ENCODE measurements at regions not wholly inside any gene's neighbourhood (a gene's known extent, or its start where the extent isn't known, plus 50 kb on each side); places are given as distances from the start of the nearest gene placed in this dataset.

DNA sequence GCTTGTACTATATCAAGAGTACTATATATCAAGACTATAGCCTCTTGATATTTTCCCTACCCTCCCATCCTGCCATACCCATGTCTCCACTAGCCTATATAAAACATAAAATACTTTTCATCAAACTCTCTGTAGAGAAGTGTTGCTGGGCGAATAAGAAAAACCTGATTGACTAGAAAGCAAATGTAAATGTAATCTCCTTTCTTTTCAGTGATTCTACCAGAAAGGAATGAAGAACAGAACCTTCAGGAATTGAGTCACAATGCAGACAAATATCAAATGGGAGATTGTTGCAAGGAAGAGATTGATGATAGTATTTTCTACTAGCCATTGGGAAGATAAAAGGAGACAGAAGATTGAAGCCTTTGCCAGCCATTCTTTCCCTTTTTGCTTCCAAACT is 89.2 kb downstream of the KCNRG start:
- DNase-seq (ENCODE audit: low read depth), result no peak

DNA sequence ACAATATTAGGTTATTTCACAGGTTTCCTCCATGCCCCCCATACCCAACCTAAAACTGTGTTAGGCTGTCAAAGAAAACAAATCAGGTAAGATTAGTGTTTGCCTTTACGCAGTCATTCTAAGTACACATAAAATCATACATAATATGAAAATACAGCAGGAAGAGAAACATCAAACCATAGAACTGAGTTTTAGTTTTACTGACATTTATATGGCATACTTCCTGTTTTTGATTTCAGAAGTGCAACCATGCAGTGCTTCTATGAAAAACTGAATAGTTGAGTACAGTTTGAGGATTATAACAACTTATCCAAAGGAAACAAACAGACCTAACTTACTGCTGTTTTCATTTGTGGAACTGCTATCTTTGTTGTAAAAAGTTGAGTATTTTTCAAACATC is 91.3 kb downstream of the KCNRG start:
- DNase-seq (ENCODE audit: low read depth), result no peak

DNA sequence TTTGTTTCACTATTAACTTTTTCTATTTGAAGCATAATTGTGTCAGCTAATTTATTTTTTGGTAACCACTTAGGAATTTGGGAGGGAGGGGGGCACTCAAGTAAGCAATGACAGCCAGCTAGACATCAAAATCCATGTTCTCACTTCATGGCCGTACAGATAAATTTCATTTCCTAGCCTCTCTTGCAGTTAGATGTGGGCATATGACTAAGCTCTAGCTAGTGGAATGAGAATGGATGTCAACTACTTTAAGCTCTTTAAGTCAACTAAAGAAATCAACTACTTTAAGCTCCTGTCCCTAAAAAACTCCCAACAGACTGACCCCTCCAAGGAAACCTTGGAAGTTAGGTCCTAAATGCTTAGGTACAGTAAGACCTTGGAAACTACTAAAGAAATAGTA is 92.0 kb downstream of the KCNRG start:
- no peak for DNase-seq (ENCODE audit: low read depth)

DNA sequence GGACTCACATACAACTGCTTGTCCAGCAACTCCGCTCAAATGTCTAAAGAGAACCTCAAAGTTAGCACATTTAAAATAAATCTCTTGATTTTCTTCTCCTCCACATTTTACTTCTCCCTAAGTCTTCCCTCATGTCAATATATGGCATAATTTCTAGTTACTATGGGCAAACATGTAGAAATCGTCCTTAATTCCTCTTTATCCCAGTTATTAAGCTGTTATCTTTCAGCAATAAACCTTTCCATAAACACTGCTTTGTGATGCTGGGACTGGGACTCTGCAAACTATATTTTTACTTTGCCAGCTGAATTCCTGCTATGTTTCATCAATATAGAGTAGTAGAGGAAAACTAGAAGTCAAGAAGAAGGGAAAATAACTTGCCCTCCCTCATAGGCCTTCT is 99.7 kb downstream of the KCNRG start:
- DNase-seq (ENCODE audit: low read depth), result no peak

DNA sequence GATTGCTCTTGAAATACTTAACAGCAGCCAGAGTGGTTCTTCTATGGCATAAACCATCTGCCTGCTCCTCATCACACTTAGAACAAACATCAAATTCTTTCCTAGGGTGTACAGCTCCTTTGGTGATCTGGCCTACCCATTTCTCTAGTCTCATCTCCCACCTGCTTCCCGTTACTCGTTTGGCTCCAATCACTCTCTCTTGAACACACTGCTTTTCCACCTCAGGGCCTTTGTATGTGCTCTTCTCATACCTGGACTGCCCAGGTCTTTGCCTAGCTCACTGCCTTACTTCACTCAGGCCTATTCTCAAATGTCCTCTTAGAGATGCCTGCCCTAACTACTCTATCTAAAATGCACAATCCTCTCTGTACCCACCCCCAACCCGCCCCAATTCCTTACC is 100.5 kb downstream of the KCNRG start:
- DNase-seq (ENCODE audit: low read depth), result no peak

DNA sequence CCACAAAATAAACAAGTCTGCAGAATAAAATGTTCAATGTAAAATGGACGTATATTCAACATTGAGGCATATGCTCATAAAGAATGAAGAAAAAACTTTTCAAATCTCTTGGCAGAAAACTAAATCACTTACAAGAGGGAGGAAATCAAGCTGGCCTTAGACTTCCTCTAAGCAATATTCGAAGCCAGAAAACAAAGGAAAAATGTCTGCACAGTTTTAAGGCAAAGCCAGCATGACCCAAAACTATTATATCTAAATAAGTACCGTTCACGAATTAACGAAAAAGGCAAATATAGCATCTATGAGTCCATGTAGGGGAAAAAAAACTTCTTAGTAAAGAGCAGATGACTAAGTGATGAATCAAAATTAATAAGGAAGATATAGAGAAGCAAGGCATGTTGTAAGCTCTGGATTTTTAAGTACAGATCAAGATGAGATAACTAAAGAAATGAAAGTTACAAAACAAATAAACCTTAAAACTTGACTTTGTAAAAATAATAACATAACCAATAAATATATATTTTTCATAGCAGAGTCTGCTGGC is 101.3 kb downstream of the KCNRG start:
- no peak for DNase-seq (ENCODE audit: low read depth)

DNA sequence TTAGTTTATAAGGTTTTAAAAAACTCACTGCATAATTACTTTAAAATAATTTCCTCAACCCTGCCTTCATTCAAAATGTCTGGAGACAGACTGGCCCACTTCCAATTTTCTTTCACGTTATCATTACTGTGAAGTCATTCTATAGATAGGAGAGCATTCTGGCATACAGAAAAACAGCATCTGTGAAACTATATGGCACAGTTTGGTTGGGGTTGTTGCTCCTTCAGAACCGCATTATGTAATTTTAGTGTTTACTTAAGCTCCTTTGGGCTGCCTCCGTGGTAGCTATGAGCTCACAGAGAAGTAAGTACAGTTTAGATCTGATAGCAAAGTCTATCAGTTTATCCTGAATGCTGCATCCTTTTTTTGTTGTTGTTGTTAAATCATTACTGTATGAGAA is 104.3 kb downstream of the KCNRG start:
- no peak for DNase-seq (ENCODE audit: low read depth)

DNA sequence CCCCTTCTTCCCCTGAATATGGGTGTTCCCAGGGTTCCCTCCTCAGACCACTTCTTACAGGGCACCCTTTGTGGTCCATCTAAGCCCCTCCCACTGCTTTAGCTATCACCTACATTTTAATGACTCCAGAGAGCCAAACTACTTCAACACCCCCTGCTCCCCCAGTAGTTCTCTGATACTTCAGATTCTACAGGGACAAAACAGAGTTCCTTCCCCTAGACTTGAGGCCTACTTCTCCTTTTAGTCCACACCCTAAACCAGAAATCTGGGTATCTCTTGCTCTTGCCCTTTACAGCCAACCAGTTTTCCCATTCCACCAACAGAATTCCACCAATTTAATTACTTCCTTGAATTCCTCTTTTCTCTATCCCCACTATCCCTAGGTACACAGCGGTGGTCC is 107.2 kb downstream of the KCNRG start:
- DNase-seq (ENCODE audit: low read depth), result no peak

DNA sequence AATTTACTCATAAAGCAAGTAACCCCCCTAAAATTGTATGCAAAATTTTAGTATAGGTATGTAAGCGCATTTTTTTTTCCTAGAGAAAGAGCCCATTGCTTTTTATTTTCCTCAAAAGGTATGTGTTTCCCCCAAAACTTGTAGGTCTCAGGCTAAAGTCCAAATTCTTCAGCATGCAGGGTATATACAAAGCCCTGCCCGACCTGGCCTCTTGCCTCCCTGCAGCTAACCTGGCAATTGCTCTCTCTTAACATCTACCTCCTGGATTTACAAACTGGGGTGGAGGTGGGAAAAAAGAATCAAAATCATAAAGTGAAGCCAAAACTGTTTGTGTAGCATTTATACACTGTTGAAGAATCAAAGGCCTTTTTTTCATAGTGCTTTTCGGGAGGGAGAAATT is 107.8 kb downstream of the KCNRG start:
- no peak for DNase-seq (ENCODE audit: low read depth)

DNA sequence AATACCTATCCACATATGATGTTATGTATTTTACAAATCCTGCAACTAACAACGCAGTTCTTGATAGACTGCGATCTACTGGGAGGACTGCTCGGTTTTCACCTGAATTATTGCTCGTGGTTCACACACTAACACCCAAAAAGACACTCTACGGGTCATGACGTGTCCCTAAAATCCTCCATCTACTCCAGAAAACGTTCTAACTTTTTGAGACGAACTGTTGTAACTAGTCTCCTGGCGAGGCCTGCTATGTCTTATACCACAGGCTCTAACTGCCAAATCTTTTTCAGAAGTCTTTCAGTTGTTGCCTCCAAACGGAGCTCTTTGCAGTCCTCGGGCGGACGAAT is 108.2 kb downstream of the KCNRG start:
- DNase-seq (ENCODE audit: low read depth), result no peak

DNA sequence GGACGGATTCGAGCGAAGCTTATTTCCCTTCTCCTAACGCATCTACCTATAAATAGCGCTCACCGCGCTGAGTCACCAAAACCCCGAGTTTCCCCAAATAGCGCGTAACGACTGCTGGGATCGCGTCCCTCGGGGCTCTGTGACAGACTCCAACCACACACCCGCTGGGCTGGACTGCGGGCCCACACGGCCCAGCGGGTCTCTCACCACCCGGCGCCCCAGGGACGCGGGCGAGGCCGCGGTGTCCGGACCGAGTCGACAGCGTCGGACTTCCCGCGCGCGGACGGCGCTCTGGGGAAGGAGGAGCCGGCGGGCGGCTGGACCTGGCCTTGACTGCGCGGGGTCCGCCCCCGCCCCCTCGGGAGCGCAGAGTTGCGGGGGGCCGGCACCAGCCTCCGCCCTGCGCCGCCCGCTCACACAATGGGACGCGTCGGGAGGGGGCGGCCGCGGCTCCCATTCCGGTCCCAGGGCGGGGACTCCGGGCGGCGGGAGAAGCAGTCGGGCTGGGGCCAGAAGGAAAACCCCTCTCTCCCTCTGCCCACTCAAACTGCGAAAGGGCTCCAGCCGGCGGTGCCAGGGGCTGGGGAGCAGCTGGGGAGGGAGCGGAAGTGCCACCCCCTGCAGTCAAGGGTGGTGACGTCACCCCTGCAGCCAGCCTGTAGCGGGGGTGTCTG is 108.8 kb downstream of the KCNRG start:
- DNase-seq (ENCODE audit: low read depth), result peak; percentile 95

DNA sequence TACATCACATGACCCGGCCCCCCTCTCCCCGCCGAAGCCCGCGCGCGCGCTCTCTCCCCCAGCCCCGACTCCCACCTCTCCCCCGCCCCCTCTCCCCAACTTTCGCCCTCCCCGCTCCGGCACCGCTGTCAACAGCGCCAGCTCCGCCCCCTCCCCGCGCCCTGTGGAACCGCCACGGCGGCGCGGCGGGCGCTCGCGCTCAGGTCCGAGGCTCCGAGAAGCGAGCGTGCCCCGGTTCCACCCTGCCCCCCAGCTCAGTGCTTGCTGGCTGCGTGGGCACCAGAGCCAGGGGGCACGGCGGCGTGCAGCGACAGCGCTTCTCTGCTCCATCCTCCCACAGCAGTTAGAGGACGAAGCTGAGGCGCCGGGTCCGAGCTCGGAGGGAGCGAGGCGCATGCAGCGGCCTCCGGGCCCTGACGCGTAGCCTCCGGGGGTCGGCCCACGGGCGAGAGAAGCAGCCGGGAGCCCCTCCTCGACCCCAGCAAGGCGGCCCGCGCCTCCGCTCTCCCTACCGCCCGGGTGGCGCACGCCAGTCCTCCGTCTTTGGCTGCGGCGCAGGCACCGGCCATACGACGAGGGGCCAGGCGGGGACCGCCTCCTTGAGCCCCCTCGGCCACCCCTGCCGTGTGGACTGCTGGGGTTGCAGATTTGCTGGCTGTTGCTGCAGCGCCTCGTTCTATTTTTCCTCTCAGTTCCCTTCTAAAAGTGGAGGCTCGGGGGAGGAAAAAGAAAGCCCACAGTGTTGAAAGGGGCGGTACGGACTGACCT is 109.5 kb downstream of the KCNRG start:
- peak; percentile 56 for DNase-seq (ENCODE audit: low read depth)

DNA sequence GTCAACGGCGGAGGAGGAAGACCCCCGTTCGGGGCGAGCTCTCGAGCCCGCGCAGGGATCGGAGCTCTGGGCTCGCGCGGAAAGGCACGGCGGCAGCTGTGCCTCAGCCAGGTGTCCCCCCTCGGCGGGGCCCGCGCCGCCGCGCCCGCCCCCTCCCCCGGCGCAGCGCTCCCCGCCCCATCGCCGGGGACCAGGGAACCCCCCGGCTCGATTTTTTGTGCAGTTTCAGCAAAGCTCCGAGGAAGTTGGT is 110.0 kb downstream of the KCNRG start:
- no peak for DNase-seq (ENCODE audit: low read depth)

DNA sequence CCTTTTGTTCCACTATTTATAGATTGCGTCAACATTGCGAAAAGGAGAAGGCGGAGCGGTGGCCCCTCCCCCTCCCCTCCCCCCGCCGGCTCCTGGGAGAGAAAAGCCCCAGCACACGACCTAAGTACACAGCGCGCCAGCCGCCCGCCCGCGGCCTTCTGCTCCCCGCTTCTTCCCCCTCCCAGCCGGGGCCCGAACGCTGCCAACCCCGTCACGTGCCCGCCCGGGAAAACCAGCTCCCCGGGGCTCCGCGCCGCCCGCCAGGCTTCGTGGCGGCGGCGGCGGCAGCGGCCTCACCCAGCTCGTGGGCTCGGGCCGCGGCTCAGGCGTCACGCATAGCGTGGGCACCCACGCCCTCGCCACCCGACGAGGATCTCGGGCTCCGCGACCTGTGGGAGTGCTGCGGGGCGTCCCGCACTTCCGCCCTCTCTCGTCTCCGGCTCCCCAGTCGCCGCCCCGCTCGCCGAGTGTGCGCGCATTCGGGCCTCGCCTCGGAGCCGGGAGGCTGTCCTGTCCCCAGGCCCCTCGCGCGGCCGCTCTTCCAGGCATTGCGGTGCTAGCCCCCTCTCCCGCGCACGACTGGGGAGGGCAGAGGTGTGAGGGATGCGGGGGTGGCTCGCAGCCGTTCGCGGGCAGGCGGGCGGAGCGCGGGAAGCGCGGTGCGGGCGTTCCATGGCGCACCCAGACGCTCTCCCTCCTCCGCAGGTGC is 110.5 kb downstream of the KCNRG start:
- peak; percentile 77 for DNase-seq (ENCODE audit: low read depth)

DNA sequence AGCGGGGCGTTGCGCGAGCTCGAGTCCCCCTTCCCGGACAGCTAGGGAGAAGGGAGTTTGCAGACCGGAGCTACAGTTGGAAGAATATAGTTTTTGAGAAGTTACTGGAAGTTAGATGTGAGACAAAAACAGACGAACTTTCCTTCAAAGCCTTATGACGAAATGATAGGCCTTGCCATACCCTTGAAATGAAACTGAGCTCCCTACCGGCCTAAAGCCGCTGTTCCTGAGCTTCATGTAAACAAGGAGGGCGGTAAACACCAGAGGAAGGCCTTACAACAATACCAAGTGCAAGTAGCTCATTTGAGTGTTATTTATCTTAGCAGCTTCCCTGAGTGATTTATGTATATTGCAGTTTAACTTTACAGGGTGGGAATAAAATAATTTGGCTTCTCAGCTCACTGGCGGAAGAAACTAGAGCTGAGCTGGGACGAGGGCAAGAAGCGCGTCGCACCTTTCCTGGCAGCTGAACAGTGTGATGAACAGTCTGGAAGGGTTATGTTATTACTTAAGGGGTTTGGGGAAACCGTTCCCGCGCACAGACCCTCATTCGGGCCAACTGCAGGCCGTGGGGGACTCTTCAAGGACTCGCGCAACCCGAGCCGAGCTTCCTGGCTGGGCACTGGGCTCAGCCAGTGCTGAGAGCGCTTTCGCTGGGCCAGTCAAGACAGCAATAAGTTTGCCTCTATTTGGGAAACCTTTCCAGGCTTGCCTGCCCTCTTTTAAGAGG is 111.2 kb downstream of the KCNRG start:
- peak; percentile 48 for DNase-seq (ENCODE audit: low read depth)

DNA sequence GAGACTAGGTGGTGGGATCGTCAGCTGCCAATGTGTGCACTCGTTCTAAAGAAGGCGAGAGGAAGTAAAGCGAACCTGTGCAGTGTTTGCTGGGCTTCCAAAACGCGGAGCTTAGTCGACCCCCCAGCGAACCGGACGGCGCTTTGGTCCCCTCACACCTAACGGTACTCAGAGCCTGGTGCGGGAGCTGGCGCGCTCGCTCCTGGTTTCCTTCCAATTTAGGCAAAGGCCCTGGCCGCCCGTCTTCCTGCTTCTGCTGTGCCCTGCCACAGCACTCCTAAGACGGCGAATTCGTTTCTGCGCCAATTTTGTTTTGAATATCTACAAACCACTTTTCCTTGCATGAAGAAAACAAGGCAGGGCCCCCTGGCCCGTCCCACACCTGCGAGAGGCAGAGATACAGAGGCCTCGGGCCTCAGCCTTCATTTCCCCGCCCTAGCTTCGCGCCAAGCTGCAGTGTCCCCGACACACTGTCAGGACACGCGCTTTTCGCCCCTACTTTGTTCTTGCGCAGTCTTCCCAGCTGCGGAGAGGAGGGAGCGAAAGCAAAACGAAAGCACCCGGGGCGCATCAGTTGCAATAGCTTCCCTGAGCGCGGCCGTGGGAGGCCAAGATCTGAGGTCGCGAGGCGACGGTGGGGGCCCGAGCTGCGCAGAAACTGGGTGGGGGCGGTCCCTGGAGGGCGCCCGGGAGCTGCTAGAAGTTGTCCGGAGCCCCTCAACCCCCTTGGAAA is 111.9 kb downstream of the KCNRG start:
- no peak for DNase-seq (ENCODE audit: low read depth)

DNA sequence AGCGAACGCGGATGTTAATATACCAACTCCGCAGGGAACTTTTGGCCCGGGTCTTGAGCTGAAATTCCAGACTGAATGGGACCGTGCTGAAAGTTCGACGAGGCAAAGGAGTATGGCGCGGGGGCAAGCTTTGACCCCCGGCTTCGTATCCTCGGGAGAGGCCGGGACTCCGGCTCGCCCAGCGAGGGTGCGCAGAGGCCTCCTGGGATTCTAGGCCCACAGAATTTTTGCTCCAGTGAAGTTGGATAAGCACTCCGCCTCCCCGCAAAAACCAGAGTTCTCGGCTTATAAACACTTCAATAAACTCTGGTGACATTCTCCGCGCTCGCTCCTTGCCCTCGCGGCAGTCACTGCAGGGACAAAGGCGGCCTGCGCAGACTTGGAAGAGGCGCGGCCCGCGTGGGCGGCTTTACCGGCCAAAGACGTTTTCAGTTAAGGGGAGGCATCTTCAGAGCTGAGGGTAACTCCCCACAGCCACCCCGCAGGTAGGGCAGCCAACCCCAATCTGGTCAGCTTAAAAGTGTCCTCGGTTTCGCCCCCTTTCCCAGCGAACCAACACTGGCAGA is 112.6 kb downstream of the KCNRG start:
- no peak for DNase-seq (ENCODE audit: low read depth)

DNA sequence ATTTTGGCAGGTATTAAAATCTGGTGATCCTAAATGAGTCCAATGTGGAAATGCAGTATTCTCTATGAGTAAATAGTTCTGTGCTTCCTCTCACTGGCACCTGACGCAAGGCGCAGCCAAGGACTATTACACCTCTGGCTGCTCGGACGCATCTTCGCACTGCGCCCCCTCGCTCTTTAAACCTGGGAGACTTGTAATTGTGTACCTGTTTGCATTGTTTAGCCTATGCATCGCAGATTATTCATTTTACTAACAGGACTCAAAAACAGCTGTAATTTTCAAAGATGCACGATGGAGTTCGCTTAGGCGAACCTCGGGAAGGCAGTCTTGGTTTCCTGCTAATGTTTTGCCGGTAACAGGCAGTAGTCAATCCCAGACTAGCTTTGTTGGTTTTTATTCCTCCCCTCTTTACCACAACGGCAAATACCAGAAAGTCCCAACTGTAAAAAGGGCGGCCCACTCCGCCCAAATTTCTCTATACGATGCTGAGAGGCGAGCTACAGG is 113.2 kb downstream of the KCNRG start:
- DNase-seq (ENCODE audit: low read depth), result no peak

DNA sequence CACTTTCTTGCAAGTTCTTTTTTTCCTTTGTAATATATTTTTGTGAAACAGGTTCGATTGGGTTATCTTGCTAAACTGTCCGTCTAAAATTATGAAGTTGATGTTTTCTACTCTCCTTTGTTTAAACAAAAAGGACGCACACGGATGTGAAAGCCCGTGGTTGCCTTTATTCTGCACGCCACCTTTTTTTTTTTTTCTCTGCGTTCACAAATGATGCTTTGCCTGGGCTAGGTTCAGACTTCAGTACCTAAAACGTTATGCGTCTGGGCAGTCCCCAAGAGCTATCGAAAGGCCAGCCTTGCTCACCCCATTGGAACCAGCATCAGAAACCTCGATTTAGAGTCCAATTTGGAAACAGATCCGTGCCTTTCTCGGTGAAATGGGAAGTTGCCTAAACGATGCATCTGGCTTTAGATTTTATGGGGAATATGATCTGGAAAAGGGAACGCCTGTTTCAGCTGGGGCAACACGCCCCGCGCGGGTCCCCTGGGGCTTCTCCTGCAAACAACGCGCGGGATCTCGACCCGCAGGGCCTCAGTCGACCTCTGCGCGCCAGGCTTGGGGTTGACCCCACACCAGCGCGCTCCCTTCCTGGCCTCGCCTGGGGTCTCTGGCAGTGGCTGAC is 113.9 kb downstream of the KCNRG start:
- DNase-seq (ENCODE audit: low read depth), result no peak

DNA sequence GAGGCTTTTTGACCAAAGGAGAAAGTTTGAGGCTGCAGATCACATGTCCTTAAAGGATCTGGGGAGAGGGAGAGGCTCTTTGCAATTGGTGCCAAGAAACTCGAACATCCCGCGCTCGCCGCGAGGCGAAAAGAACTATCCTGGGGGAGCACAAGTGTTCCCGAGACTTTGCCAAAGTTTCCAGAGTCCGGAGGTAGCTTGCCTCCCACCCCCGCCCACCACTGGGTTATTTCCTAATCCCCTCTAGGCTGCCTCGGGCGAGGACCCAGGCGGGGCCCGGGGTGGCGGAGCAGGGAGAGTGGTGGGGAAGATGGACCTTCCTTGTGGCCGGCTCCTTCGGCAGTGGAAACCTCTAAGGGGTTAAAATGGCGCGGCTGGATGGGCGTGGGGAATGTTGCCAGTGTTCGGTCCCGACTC is 114.5 kb downstream of the KCNRG start:
- DNase-seq (ENCODE audit: low read depth), result no peak
